ENCODE measurements at regions not wholly inside any gene's neighbourhood (a gene's known extent, or its start where the extent isn't known, plus 50 kb on each side); places are given as distances from the start of the nearest gene placed in this dataset.

- intact Hi-C loops (cut with DNase I), result no loop called here
- no peak overlapping the region for H3K4me3 ChIP-seq
- no peaks in the 10 kb centered on the region for H3K36me3 ChIP-seq
- H3K27ac ChIP-seq, result no peak overlapping the region
- no peak for TF ChIP-seq CTCF (IDR thresholded peaks at IDR 0.05)
- H3K4me1 ChIP-seq, result peaks cover 3% of the 10 kb centered on the region
- no peaks in the 10 kb centered on the region for H3K27me3 ChIP-seq
- no peaks in the 10 kb centered on the region for H3K9me3 ChIP-seq
- DNase-seq (no peak), ATAC-seq (no peak)
Measured at GRCh38 chr10:47053081-47053798, 142.0 kb downstream of the PTPN20 start.

- ATAC-seq (no peak), DNase-seq (no peak)
- Histone ChIP-seq H3K27ac (no peak overlapping the region), H3K4me1 (no peaks in the 10 kb centered on the region), H3K36me3 (no peaks in the 10 kb centered on the region), H3K9me3 (no peaks in the 10 kb centered on the region), H3K4me3 (no peak overlapping the region), H3K27me3 (no peaks in the 10 kb centered on the region)
- TF ChIP-seq CTCF (IDR thresholded peaks at IDR 0.05), result no peak
- intact Hi-C loops (cut with DNase I), result no loop called here
Measured at GRCh38 chr10:47054974-47055373, 143.7 kb downstream of the PTPN20 start.

- Histone ChIP-seq H3K36me3 (no peaks in the 10 kb centered on the region), H3K27me3 (no peaks in the 10 kb centered on the region), H3K27ac (no peak overlapping the region), H3K4me3 (no peak overlapping the region), H3K9me3 (no peaks in the 10 kb centered on the region), H3K4me1 (no peaks in the 10 kb centered on the region)
- no peak for TF ChIP-seq CTCF (IDR thresholded peaks at IDR 0.05)
- intact Hi-C loops (cut with DNase I), result no loop called here
- ATAC-seq, result peak; percentile 51
- DNase-seq, result no peak
Measured at GRCh38 chr10:47055386-47056246, 144.4 kb downstream of the PTPN20 start.

GRCh38 chr10:47056247-47056510, 145.0 kb downstream of the PTPN20 start:
- TF ChIP-seq CTCF (IDR thresholded peaks at IDR 0.05), result no peak
- no peak for ATAC-seq
- no peak for DNase-seq
- H3K27me3 ChIP-seq, result no peaks in the 10 kb centered on the region
- no peak overlapping the region for H3K27ac ChIP-seq
- H3K36me3 ChIP-seq, result no peaks in the 10 kb centered on the region
- intact Hi-C loops (cut with DNase I), result no loop called here
- H3K9me3 ChIP-seq, result no peaks in the 10 kb centered on the region
- H3K4me1 ChIP-seq, result no peaks in the 10 kb centered on the region
- no peak overlapping the region for H3K4me3 ChIP-seq

- DNase-seq (peak; percentile 41), ATAC-seq (no peak)
- no peaks in the 10 kb centered on the region for H3K9me3 ChIP-seq
- no peaks in the 10 kb centered on the region for H3K36me3 ChIP-seq
- no peak overlapping the region for H3K27ac ChIP-seq
- TF ChIP-seq CTCF (IDR thresholded peaks at IDR 0.05), result no peak
- H3K4me3 ChIP-seq, result no peak overlapping the region
- intact Hi-C loops (cut with DNase I), result no loop called here
- H3K27me3 ChIP-seq, result no peaks in the 10 kb centered on the region
- no peaks in the 10 kb centered on the region for H3K4me1 ChIP-seq
Measured at GRCh38 chr10:47057471-47057870, 146.2 kb downstream of the PTPN20 start.

Data from upper lobe of right lung (tissue), 1 donor.